Fibroblast of mammary gland (primary cell): ENCODE measurements at regions not wholly inside any gene's neighbourhood (a gene's known extent, or its start where the extent isn't known, plus 50 kb on each side); places are given as distances from the start of the nearest gene placed in this dataset.
A peak's percentile ranks its signal among the peaks of the same experiment; 100 is the strongest.

Experiments used
- DNase-seq: peaks from one replicate; pipeline ENCODE4 v3.0.0-alpha.2; 2010; ENCODE audit warnings: low read depth
- H3K4me3 ChIP-seq: 2 replicates; pipeline ENCODE4 v1.5.1; 2011; ENCODE audit warnings: low read depth, mild to moderate bottlenecking, low read length, moderate library complexity; ENCODE audit not compliant: control insufficient read depth
- CTCF ChIP-seq: conservative IDR thresholded peaks from 2 replicates; pipeline ENCODE4 v1.5.1; 2011; ENCODE audit warnings: low read depth, low read length, inconsistent platforms; ENCODE audit not compliant: control insufficient read depth, insufficient read depth

GRCh38 chr7:17722798-17723197 is 217.5 kb downstream of the SNX13 start:
- no peak overlapping the region for H3K4me3 ChIP-seq
- no peak for TF ChIP-seq CTCF
- DNase-seq, result peak; percentile 7

- no peak for TF ChIP-seq CTCF
- DNase-seq, result peak; percentile 55
These were observed 214.5 kb downstream of the SNX13 start for GRCh38 chr7:17725821-17726220.

GRCh38 chr7:17732083-17732482 is 208.2 kb downstream of the SNX13 start:
- no peak overlapping the region for H3K4me3 ChIP-seq
- no peak for DNase-seq
- no peak for TF ChIP-seq CTCF

More at GRCh38 chr7:17725821-17726220, 214.5 kb downstream of the SNX13 start:
- H3K4me3 ChIP-seq, result no peak overlapping the region
